ENCODE measurements at regions not wholly inside any gene's neighbourhood (a gene's known extent, or its start where the extent isn't known, plus 50 kb on each side); places are given as distances from the start of the nearest gene placed in this dataset.
"Not testable (repeated sequence)": the region's sequence is repeated elsewhere in the genome, so short reads cannot be mapped to it uniquely, and the experiment has no call there.

GRCh38 chr22:44646141-44646540, 55.9 kb upstream of the PRR5 start:
- Mint-ChIP-seq H3K4me1 (ENCODE audit: low read depth, unreplicated experiment) (peaks cover 7% of the 10 kb centered on the region), H3K27me3 (ENCODE audit: low read depth, unreplicated experiment) (peaks cover 7% of the 10 kb centered on the region), H3K4me3 (ENCODE audit: unreplicated experiment) (no peak overlapping the region), H3K9me3 (ENCODE audit: unreplicated experiment) (peaks cover 2% of the 10 kb centered on the region), H3K27ac (ENCODE audit: unreplicated experiment) (no peak overlapping the region), H3K36me3 (ENCODE audit: low read depth, unreplicated experiment) (no peaks in the 10 kb centered on the region)
- Histone ChIP-seq H3K27ac (ENCODE audit: low read depth, low read length) (no peak overlapping the region), H3K27me3 (ENCODE audit: insufficient read depth, low read length) (peaks cover 12% of the 10 kb centered on the region), H4K20me1 (ENCODE audit: insufficient read depth, low read length) (no peaks in the 10 kb centered on the region), H3K9me3 (ENCODE audit: insufficient read depth, low read depth, low read length) (no peaks in the 10 kb centered on the region), H3K4me2 (ENCODE audit: low read length) (no peak overlapping the region), H3K79me2 (ENCODE audit: insufficient read depth, low read length) (no peaks in the 10 kb centered on the region), H3K4me1 (ENCODE audit: insufficient read depth, low read length) (no peaks in the 10 kb centered on the region), H3K36me3 (ENCODE audit: insufficient read depth, low read length) (no peaks in the 10 kb centered on the region), H3K4me3 (ENCODE audit: insufficient read depth, low read depth, low read length) (no peak overlapping the region), H3K9ac (ENCODE audit: low read length) (no peak overlapping the region), H2AFZ (ENCODE audit: low read depth, low read length) (no peak overlapping the region)
- no peak for DNase-seq (ENCODE audit: low read depth)
- FAIRE-seq: no peak
- no peak for TF ChIP-seq CTCF (IDR thresholded peaks at IDR 0.05; ENCODE audit: insufficient read depth, low read depth, low read length)
- no peak for TF ChIP-seq EZH2 (IDR thresholded peaks at IDR 0.05; ENCODE audit: insufficient read depth, low read length)

DNA sequence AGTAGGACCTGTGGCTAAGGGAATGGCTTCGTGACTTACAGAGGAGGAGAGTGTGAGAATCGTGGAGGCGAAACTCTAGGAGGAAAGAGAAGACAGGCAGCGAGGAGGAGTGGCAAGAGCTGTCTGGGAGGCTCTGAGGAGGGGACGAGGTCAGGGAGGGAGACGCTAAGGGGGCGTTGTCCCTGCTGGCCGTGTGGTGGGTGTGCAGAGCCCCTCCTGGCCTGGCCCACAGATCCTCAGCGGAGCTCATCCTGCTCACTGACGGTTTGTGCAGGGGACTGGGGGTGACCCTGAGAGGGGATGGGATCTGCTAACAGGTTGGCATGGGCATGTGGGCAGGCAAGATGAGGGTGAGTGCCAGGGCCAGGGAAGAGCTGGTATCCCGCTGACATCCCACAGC, 56.5 kb upstream of the PRR5 start:
- Mint-ChIP-seq H3K4me1 (ENCODE audit: low read depth, unreplicated experiment) (peaks cover 7% of the 10 kb centered on the region), H3K27me3 (ENCODE audit: low read depth, unreplicated experiment) (peaks cover 8% of the 10 kb centered on the region), H3K4me3 (ENCODE audit: unreplicated experiment) (no peak overlapping the region), H3K36me3 (ENCODE audit: low read depth, unreplicated experiment) (no peaks in the 10 kb centered on the region), H3K27ac (ENCODE audit: unreplicated experiment) (no peak overlapping the region), H3K9me3 (ENCODE audit: unreplicated experiment) (peaks cover 2% of the 10 kb centered on the region)
- H3K4me1 ChIP-seq (ENCODE audit: insufficient read depth, low read length): no peaks in the 10 kb centered on the region
- no peaks in the 10 kb centered on the region for H4K20me1 ChIP-seq (ENCODE audit: insufficient read depth, low read length)
- H3K79me2 ChIP-seq (ENCODE audit: insufficient read depth, low read length): no peaks in the 10 kb centered on the region
- no peaks in the 10 kb centered on the region for H3K9me3 ChIP-seq (ENCODE audit: insufficient read depth, low read depth, low read length)
- H3K27ac ChIP-seq (ENCODE audit: low read depth, low read length): no peak overlapping the region
- FAIRE-seq (no peak), DNase-seq (ENCODE audit: low read depth) (no peak)
- no peaks in the 10 kb centered on the region for H3K36me3 ChIP-seq (ENCODE audit: insufficient read depth, low read length)
- H3K27me3 ChIP-seq (ENCODE audit: insufficient read depth, low read length): peaks cover 12% of the 10 kb centered on the region
- no peak overlapping the region for H3K9ac ChIP-seq (ENCODE audit: low read length)
- no peak for TF ChIP-seq EZH2 (IDR thresholded peaks at IDR 0.05; ENCODE audit: insufficient read depth, low read length)
- TF ChIP-seq CTCF (IDR thresholded peaks at IDR 0.05; ENCODE audit: insufficient read depth, low read depth, low read length): no peak
- H3K4me2 ChIP-seq (ENCODE audit: low read length): no peak overlapping the region
- H2AFZ ChIP-seq (ENCODE audit: low read depth, low read length): no peak overlapping the region
- no peak overlapping the region for H3K4me3 ChIP-seq (ENCODE audit: insufficient read depth, low read depth, low read length)

GRCh38 chr22:44645083-44645482, 56.9 kb upstream of the PRR5 start:
- no peak for DNase-seq (ENCODE audit: low read depth)
- H3K4me3 ChIP-seq (ENCODE audit: insufficient read depth, low read depth, low read length): no peak overlapping the region
- no peaks in the 10 kb centered on the region for H3K4me1 ChIP-seq (ENCODE audit: insufficient read depth, low read length)
- TF ChIP-seq EZH2 (IDR thresholded peaks at IDR 0.05; ENCODE audit: insufficient read depth, low read length) (no peak), CTCF (IDR thresholded peaks at IDR 0.05; ENCODE audit: insufficient read depth, low read depth, low read length) (no peak)
- H3K4me3 Mint-ChIP-seq (ENCODE audit: unreplicated experiment): no peak overlapping the region
- H3K27me3 ChIP-seq (ENCODE audit: insufficient read depth, low read length): peaks cover 12% of the 10 kb centered on the region
- no peaks in the 10 kb centered on the region for H3K36me3 ChIP-seq (ENCODE audit: insufficient read depth, low read length)
- no peak overlapping the region for H2AFZ ChIP-seq (ENCODE audit: low read depth, low read length)
- H3K9me3 Mint-ChIP-seq (ENCODE audit: unreplicated experiment): peaks cover 2% of the 10 kb centered on the region
- no peak overlapping the region for H3K27ac Mint-ChIP-seq (ENCODE audit: unreplicated experiment)
- no peaks in the 10 kb centered on the region for H3K9me3 ChIP-seq (ENCODE audit: insufficient read depth, low read depth, low read length)
- no peaks in the 10 kb centered on the region for H3K79me2 ChIP-seq (ENCODE audit: insufficient read depth, low read length)
- H3K27me3 Mint-ChIP-seq (ENCODE audit: low read depth, unreplicated experiment): peaks cover 8% of the 10 kb centered on the region
- no peaks in the 10 kb centered on the region for H4K20me1 ChIP-seq (ENCODE audit: insufficient read depth, low read length)
- no peak overlapping the region for H3K9ac ChIP-seq (ENCODE audit: low read length)
- no peaks in the 10 kb centered on the region for H3K36me3 Mint-ChIP-seq (ENCODE audit: low read depth, unreplicated experiment)
- H3K27ac ChIP-seq (ENCODE audit: low read depth, low read length): no peak overlapping the region
- FAIRE-seq: no peak
- peaks cover 7% of the 10 kb centered on the region for H3K4me1 Mint-ChIP-seq (ENCODE audit: low read depth, unreplicated experiment)
- H3K4me2 ChIP-seq (ENCODE audit: low read length): no peak overlapping the region

DNA sequence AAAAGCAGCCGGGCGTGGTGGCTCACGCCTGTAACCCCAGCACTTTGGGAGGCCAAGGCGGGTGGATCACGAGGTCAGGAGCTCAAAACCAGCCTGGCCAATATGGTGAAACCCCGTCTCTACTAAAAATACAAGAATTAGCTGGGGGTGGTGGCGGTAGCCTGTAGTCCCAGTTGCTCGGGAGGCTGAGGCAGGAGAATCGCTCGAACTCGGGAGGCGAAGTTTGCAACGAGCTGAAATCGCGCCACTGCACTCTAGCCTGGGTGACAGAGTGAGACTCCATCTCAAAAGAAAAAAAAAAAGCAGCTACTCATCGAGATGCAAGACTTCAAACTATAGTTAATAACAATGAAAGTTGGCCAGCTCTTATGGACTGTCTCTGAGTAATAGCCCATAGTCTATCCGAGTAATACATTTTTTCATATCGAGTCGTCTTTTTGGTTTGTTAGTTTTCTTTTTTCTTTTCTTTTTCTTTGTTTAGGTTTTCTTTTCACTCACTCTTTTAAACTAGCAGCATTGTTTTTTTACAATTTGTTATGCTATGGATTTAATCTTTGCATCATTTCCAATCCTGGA, 58.4 kb upstream of the PRR5 start:
- DNase-seq (ENCODE audit: low read depth); H3K9me3 ChIP-seq (ENCODE audit: insufficient read depth, low read depth, low read length); H4K20me1 ChIP-seq (ENCODE audit: insufficient read depth, low read length); H3K27ac Mint-ChIP-seq (ENCODE audit: unreplicated experiment); H3K4me3 Mint-ChIP-seq (ENCODE audit: unreplicated experiment); H3K27ac ChIP-seq (ENCODE audit: low read depth, low read length); H3K4me3 ChIP-seq (ENCODE audit: insufficient read depth, low read depth, low read length); FAIRE-seq; H3K4me1 ChIP-seq (ENCODE audit: insufficient read depth, low read length); H3K4me1 Mint-ChIP-seq (ENCODE audit: low read depth, unreplicated experiment); H3K9me3 Mint-ChIP-seq (ENCODE audit: unreplicated experiment); H3K36me3 ChIP-seq (ENCODE audit: insufficient read depth, low read length); H3K27me3 Mint-ChIP-seq (ENCODE audit: low read depth, unreplicated experiment); H2AFZ ChIP-seq (ENCODE audit: low read depth, low read length); H3K36me3 Mint-ChIP-seq (ENCODE audit: low read depth, unreplicated experiment); H3K79me2 ChIP-seq (ENCODE audit: insufficient read depth, low read length); H3K9ac ChIP-seq (ENCODE audit: low read length); H3K4me2 ChIP-seq (ENCODE audit: low read length): not testable (repeated sequence)
- peaks cover 12% of the 10 kb centered on the region for H3K27me3 ChIP-seq (ENCODE audit: insufficient read depth, low read length)

Measured in astrocyte (in vitro differentiated cells and primary cell).